ENCODE measurements at regions not wholly inside any gene's neighbourhood (a gene's known extent, or its start where the extent isn't known, plus 50 kb on each side); places are given as distances from the start of the nearest gene placed in this dataset.
"Not testable (repeated sequence)": the region's sequence is repeated elsewhere in the genome, so short reads cannot be mapped to it uniquely, and the experiment has no call there.

DNA sequence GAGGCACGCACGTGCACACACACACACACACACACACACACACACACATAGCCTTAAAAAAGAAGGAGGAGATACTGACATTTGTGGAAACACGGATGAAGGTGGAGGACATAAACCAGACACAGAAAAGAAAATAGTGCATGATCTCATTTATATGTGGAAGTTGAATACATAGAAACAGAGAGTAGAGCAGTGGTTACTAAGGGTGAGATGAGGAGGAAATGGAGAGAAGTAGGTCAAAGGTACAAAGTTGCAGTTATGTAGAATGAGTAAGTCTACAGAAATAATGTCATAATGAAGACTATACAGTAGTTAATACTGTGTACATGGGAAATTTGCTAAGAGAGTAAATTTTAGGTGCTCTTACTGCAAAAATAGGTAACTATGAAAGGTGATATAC is 412.2 kb upstream of the CDH9 start:
- no peaks in the 10 kb centered on the region for H3K4me1 ChIP-seq (ENCODE audit: control insufficient read depth, extremely low read depth, insufficient read depth, low read length)
- no peak overlapping the region for H3K9ac ChIP-seq (ENCODE audit: insufficient read depth, low read length)
- no peak overlapping the region for H3K4me3 ChIP-seq (replicated peaks in 1 of 4; ENCODE audit: control extremely low read depth in 1 of 4, insufficient read depth in 1 of 4, low read depth in 3 of 4, low read length in 4 of 4)
- no peak for TF ChIP-seq EZH2 (IDR thresholded peaks at IDR 0.05; ENCODE audit: low read length, missing control alignments)
- H3K4me2 ChIP-seq (ENCODE audit: extremely low read depth, insufficient read depth, low read length): no peak overlapping the region
- no peaks in the 10 kb centered on the region for H3K9me3 ChIP-seq (ENCODE audit: control insufficient read depth, insufficient read depth, low read depth, low read length)
- H3K79me2 ChIP-seq (ENCODE audit: control insufficient read depth, insufficient read depth, low read length): no peaks in the 10 kb centered on the region
- H3K27me3 ChIP-seq (ENCODE audit: control insufficient read depth, insufficient read depth, low read length): no peaks in the 10 kb centered on the region
- H3K36me3 ChIP-seq (ENCODE audit: control insufficient read depth, insufficient read depth, low read length): no peaks in the 10 kb centered on the region
- DNase-seq (ENCODE audit: low read depth in 2 of 2): no peak
- no peaks in the 10 kb centered on the region for H4K20me1 ChIP-seq (ENCODE audit: control insufficient read depth, extremely low read depth, insufficient read depth, low read length)
- H2AFZ ChIP-seq (ENCODE audit: low read length): no peak overlapping the region
- H3K27ac ChIP-seq (ENCODE audit: insufficient read depth, low read length): no peak overlapping the region

GRCh38 chr5:27439383-27439782 is 401.0 kb upstream of the CDH9 start:
- H3K9me3 ChIP-seq (ENCODE audit: control insufficient read depth, insufficient read depth, low read depth, low read length); H2AFZ ChIP-seq (ENCODE audit: low read length); H3K4me3 ChIP-seq (replicated peaks in 1 of 4; ENCODE audit: control extremely low read depth in 1 of 4, insufficient read depth in 1 of 4, low read depth in 3 of 4, low read length in 4 of 4); H3K9ac ChIP-seq (ENCODE audit: insufficient read depth, low read length); DNase-seq (ENCODE audit: low read depth in 2 of 2); H3K27me3 ChIP-seq (ENCODE audit: control insufficient read depth, insufficient read depth, low read length); H3K79me2 ChIP-seq (ENCODE audit: control insufficient read depth, insufficient read depth, low read length); H3K4me2 ChIP-seq (ENCODE audit: extremely low read depth, insufficient read depth, low read length); H3K27ac ChIP-seq (ENCODE audit: insufficient read depth, low read length); H4K20me1 ChIP-seq (ENCODE audit: control insufficient read depth, extremely low read depth, insufficient read depth, low read length); H3K4me1 ChIP-seq (ENCODE audit: control insufficient read depth, extremely low read depth, insufficient read depth, low read length); H3K36me3 ChIP-seq (ENCODE audit: control insufficient read depth, insufficient read depth, low read length): not testable (repeated sequence)

- no peaks in the 10 kb centered on the region for H4K20me1 ChIP-seq (ENCODE audit: control insufficient read depth, extremely low read depth, insufficient read depth, low read length)
- no peak overlapping the region for H3K27ac ChIP-seq (ENCODE audit: insufficient read depth, low read length)
- H2AFZ ChIP-seq (ENCODE audit: low read length): no peak overlapping the region
- H3K4me2 ChIP-seq (ENCODE audit: extremely low read depth, insufficient read depth, low read length): no peak overlapping the region
- no peaks in the 10 kb centered on the region for H3K79me2 ChIP-seq (ENCODE audit: control insufficient read depth, insufficient read depth, low read length)
- H3K4me3 ChIP-seq (replicated peaks in 1 of 4; ENCODE audit: control extremely low read depth in 1 of 4, insufficient read depth in 1 of 4, low read depth in 3 of 4, low read length in 4 of 4): no peak overlapping the region
- TF ChIP-seq, protein P1, sequence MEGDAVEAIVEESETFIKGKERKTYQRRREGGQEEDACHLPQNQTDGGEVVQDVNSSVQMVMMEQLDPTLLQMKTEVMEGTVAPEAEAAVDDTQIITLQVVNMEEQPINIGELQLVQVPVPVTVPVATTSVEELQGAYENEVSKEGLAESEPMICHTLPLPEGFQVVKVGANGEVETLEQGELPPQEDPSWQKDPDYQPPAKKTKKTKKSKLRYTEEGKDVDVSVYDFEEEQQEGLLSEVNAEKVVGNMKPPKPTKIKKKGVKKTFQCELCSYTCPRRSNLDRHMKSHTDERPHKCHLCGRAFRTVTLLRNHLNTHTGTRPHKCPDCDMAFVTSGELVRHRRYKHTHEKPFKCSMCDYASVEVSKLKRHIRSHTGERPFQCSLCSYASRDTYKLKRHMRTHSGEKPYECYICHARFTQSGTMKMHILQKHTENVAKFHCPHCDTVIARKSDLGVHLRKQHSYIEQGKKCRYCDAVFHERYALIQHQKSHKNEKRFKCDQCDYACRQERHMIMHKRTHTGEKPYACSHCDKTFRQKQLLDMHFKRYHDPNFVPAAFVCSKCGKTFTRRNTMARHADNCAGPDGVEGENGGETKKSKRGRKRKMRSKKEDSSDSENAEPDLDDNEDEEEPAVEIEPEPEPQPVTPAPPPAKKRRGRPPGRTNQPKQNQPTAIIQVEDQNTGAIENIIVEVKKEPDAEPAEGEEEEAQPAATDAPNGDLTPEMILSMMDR (conservative IDR thresholded peaks at IDR 0.05 in 1 of 2, IDR thresholded peaks at IDR 0.05 in 1 of 2; ENCODE audit: low read depth in 1 of 2, low read length in 2 of 2): no peak
- no peak for TF ChIP-seq EZH2 (IDR thresholded peaks at IDR 0.05; ENCODE audit: low read length, missing control alignments)
- no peaks in the 10 kb centered on the region for H3K36me3 ChIP-seq (ENCODE audit: control insufficient read depth, insufficient read depth, low read length)
- no peaks in the 10 kb centered on the region for H3K4me1 ChIP-seq (ENCODE audit: control insufficient read depth, extremely low read depth, insufficient read depth, low read length)
- no peak overlapping the region for H3K9ac ChIP-seq (ENCODE audit: insufficient read depth, low read length)
- no peaks in the 10 kb centered on the region for H3K27me3 ChIP-seq (ENCODE audit: control insufficient read depth, insufficient read depth, low read length)
- H3K9me3 ChIP-seq (ENCODE audit: control insufficient read depth, insufficient read depth, low read depth, low read length): no peaks in the 10 kb centered on the region
- peak in 1 of 2 donors; percentile 34 for DNase-seq (ENCODE audit: low read depth in 2 of 2)
These were observed 399.3 kb upstream of the CDH9 start for GRCh38 chr5:27437594-27438200.

DNA sequence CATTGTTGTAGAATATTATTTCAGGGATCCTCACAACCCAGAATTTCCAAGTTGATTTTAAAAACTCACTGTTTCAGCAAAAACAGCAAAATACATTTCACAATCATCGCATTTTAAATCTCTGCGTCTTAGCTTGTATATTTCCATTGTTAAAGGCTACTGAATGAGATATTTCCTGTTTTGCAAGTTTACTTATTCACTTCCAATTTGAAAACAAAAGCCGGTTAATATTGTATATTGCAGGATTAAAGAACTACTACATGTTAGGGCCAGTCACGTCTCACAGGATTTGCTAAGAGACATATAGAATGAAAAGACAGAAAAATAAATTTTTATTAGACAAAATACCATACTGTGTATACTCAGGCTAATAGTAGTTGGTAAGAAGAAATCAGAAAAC is 395.9 kb upstream of the CDH9 start:
- DNase-seq (ENCODE audit: low read depth in 2 of 2): no peak
- Histone ChIP-seq H4K20me1 (ENCODE audit: control insufficient read depth, extremely low read depth, insufficient read depth, low read length) (no peaks in the 10 kb centered on the region), H2AFZ (ENCODE audit: low read length) (no peak overlapping the region), H3K4me3 (replicated peaks in 1 of 4; ENCODE audit: control extremely low read depth in 1 of 4, insufficient read depth in 1 of 4, low read depth in 3 of 4, low read length in 4 of 4) (no peak overlapping the region), H3K36me3 (ENCODE audit: control insufficient read depth, insufficient read depth, low read length) (no peaks in the 10 kb centered on the region), H3K27me3 (ENCODE audit: control insufficient read depth, insufficient read depth, low read length) (no peaks in the 10 kb centered on the region), H3K9ac (ENCODE audit: insufficient read depth, low read length) (no peak overlapping the region), H3K4me1 (ENCODE audit: control insufficient read depth, extremely low read depth, insufficient read depth, low read length) (no peaks in the 10 kb centered on the region), H3K27ac (ENCODE audit: insufficient read depth, low read length) (no peak overlapping the region), H3K9me3 (ENCODE audit: control insufficient read depth, insufficient read depth, low read depth, low read length) (no peaks in the 10 kb centered on the region), H3K4me2 (ENCODE audit: extremely low read depth, insufficient read depth, low read length) (no peak overlapping the region), H3K79me2 (ENCODE audit: control insufficient read depth, insufficient read depth, low read length) (no peaks in the 10 kb centered on the region)
- TF ChIP-seq, protein P1 (conservative IDR thresholded peaks at IDR 0.05 in 1 of 2, IDR thresholded peaks at IDR 0.05 in 1 of 2; ENCODE audit: low read depth in 1 of 2, low read length in 2 of 2): no peak
- no peak for TF ChIP-seq EZH2 (IDR thresholded peaks at IDR 0.05; ENCODE audit: low read length, missing control alignments)

All from fibroblast of lung (primary cell).